Testis (tissue), 2 donors: ENCODE measurements at regions not wholly inside any gene's neighbourhood (a gene's known extent, or its start where the extent isn't known, plus 50 kb on each side); places are given as distances from the start of the nearest gene placed in this dataset.

Experiments
- CTCF ChIP-seq, 3 experiments: fragments of 450-650 bp in 2 of 3; fragments of 200-600 bp in 1 of 3; sonication (generic) in 1 of 3; IDR thresholded peaks; one replicate each; pipeline ENCODE4 v1.5.1; 2016 to 2019; ENCODE audit warnings: antibody characterized with exemption in 3 of 3, mild to moderate bottlenecking in 2 of 3, moderate library complexity in 1 of 3
- POLR2A ChIP-seq: fragments of 450-650 bp; IDR thresholded peaks from one replicate; pipeline ENCODE4 v1.6.1; 2017; ENCODE audit warnings: antibody characterized with exemption, mild to moderate bottlenecking, moderate library complexity

GRCh38 chr13:70188567-70188966, 80.3 kb upstream of the KLHL1 start:
- TF ChIP-seq POLR2A (no peak), CTCF (IDR thresholded peaks at IDR 0.05) (no peak)
